ENCODE measurements at regions not wholly inside any gene's neighbourhood (a gene's known extent, or its start where the extent isn't known, plus 50 kb on each side); places are given as distances from the start of the nearest gene placed in this dataset.
A peak's percentile ranks its signal among the peaks of the same experiment; 100 is the strongest.

DNA sequence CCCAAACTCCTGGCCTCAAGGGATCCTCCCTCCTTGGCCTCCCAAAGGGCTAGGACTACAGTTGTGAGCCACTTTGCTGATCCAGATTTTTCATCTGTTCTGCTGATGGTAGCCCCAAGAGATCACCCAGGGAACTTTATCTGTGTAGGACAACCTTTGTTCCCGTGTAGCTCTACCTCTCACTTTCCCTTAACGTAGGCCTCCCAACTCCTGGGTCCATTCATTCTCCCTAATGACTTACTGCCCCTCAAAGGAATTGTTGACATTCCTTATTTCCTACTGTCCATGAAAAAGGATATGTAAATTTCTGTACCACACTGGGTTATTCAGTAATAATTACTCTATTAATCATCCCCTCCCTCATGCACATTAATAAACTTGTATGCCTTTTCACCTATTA, 51.0 kb upstream of the PHF24 start:
- TF ChIP-seq, protein P1, sequence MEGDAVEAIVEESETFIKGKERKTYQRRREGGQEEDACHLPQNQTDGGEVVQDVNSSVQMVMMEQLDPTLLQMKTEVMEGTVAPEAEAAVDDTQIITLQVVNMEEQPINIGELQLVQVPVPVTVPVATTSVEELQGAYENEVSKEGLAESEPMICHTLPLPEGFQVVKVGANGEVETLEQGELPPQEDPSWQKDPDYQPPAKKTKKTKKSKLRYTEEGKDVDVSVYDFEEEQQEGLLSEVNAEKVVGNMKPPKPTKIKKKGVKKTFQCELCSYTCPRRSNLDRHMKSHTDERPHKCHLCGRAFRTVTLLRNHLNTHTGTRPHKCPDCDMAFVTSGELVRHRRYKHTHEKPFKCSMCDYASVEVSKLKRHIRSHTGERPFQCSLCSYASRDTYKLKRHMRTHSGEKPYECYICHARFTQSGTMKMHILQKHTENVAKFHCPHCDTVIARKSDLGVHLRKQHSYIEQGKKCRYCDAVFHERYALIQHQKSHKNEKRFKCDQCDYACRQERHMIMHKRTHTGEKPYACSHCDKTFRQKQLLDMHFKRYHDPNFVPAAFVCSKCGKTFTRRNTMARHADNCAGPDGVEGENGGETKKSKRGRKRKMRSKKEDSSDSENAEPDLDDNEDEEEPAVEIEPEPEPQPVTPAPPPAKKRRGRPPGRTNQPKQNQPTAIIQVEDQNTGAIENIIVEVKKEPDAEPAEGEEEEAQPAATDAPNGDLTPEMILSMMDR (IDR thresholded peaks at IDR 0.05; ENCODE audit: low read depth, low read length): no peak
- no peak for DNase-seq (ENCODE audit: low read depth, low spot score)
- in situ Hi-C loops (cut with HindIII; ENCODE audit: low sequenced_read_pairs): no loop called here
- no peak overlapping the region for H3K4me3 ChIP-seq (ENCODE audit: low read depth, low read length)

DNA sequence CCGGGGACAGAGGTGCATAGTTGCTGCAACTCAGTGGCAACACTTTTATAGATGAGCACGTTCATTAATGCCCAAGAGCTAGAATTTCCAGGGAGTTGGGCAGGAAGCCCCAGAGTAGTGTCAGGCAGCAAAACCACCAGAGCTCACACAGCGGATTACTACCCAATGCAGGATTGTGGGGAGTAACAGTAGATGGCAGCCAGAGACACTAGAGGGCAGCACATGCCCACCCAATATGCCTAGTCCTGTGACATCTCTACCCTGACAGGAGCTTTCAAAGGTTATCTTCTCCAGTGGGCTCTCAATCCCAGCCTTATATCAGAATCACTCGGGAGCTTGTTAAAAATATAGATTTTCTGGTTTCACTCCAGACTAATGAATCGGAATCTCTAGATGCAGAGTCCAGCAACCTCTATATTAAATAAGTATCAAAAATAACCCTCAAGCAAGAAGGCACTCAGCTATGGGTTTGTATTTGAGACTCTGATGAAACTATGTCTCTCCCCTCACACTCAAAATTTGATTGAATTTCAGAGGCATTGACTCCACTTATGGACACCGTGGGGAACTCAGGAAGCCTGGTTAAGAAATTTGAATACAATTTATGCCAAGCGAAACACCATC, 58.4 kb upstream of the PHF24 start:
- TF ChIP-seq, protein P1 (IDR thresholded peaks at IDR 0.05; ENCODE audit: low read depth, low read length): peak; percentile 82
- H3K4me3 ChIP-seq (ENCODE audit: low read depth, low read length): no peak overlapping the region
- peak; percentile 60 for DNase-seq (ENCODE audit: low read depth, low spot score)
- in situ Hi-C loops (cut with HindIII; ENCODE audit: low sequenced_read_pairs): no loop called here

DNA sequence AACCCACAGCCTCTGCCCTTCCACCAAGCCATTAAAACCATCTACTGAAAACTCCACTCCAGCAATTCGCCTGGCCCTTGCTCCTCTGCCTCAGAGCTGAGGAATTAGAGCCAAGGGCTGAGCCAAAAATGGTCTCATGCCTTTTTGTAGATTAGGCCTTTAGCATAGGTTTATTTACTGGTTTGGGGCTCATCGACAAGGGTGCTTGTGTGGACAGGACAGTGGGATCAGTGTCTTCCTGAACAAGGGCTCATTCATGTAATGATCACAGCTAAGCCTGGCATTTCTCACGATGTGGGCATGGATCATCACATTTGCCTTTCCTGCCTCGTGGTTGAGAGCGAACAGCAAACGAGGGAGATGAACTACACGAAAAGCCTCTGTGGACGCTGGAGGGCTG, 59.2 kb upstream of the PHF24 start:
- TF ChIP-seq, protein P1 (IDR thresholded peaks at IDR 0.05; ENCODE audit: low read depth, low read length): no peak
- in situ Hi-C loops (cut with HindIII; ENCODE audit: low sequenced_read_pairs): no loop called here
- no peak overlapping the region for H3K4me3 ChIP-seq (ENCODE audit: low read depth, low read length)
- DNase-seq (ENCODE audit: low read depth, low spot score): no peak

DNA sequence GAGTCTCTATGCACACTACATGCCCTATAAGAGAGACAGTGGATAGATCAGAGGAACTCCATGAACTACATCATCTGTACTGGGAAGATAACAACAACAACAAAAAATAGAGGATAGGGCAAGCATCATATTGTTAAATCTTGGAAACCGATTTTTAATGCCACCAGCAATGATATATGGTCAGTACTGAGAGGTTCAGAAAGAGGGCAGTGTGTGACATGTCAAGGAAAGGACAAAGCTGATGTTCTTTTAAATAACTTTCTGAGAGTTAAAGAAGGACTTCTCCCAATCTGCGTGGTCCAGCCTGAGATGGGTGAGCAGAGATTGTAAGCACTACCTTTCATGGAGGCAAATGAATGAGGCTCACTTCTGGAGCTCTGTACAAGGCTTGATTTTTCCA, 62.0 kb upstream of the PHF24 start:
- in situ Hi-C loops (cut with HindIII; ENCODE audit: low sequenced_read_pairs): no loop called here
- DNase-seq (ENCODE audit: low read depth, low spot score): no peak
- no peak overlapping the region for H3K4me3 ChIP-seq (ENCODE audit: low read depth, low read length)
- TF ChIP-seq, protein P1 (IDR thresholded peaks at IDR 0.05; ENCODE audit: low read depth, low read length): no peak

DNA sequence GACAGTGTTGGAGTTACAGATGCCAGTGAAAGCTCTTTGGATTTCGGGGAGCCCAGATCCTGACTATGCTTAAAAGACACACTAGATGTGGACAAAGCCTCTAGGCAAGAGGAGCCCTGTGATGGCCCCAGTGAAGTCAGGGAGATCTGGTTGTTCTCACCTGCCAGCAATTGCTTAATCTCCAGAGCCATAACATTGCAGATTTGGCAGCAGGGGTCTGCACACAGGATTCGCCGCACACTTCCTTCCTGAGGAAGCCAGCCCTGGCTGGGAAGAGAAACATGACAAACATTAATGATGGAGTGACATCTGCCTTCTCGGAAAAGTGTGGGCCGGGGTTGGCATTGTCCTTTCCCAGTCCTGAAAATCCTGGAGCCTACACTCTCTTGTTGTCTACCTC, 65.2 kb upstream of the PHF24 start:
- in situ Hi-C loops (cut with HindIII; ENCODE audit: low sequenced_read_pairs): no loop called here
- no peak for DNase-seq (ENCODE audit: low read depth, low spot score)
- no peak overlapping the region for H3K4me3 ChIP-seq (ENCODE audit: low read depth, low read length)
- TF ChIP-seq, protein P1 (IDR thresholded peaks at IDR 0.05; ENCODE audit: low read depth, low read length): no peak

DNA sequence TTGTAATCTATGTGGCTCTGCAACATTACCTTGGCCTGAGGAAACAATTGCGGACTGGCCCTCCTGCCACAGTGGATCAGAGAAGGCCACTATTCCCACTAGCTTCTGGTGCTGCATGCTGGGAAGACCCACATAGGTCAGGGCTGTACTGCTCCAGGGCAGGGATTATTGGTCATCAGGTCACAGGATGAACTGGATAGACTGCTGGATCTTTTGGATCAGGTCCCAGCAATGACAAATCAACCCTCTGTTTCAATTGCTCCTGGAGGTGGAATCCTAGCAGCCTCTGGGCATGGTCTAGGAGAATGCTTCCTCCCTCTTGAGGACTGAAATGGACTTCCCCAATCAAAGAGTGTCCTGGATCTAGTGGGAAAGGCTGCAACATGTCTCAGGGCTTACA, 66.7 kb upstream of the PHF24 start:
- H3K4me3 ChIP-seq (ENCODE audit: low read depth, low read length): no peak overlapping the region
- TF ChIP-seq, protein P1 (IDR thresholded peaks at IDR 0.05; ENCODE audit: low read depth, low read length): no peak
- DNase-seq (ENCODE audit: low read depth, low spot score): no peak
- in situ Hi-C loops (cut with HindIII; ENCODE audit: low sequenced_read_pairs): no loop called here

DNA sequence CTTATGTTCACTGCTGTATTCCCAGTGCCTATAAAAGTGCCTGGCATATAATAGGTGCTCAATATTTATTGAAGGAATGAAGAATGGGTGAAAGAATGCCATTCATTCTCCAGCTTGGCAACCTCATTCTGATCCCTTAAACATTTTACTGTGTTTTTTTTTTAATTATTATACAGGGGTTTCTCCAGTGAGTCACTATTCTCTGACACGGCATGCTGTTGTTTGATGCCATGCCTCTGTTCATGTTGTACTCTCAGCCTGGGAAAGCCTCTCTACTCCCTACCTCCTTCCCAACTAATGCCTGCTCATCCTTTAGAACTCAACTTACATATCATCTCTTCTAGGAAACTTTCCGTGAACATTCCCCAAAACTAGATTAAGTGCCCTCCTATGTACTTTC, 70.2 kb upstream of the PHF24 start:
- DNase-seq (ENCODE audit: low read depth, low spot score): no peak
- in situ Hi-C loops (cut with HindIII; ENCODE audit: low sequenced_read_pairs): no loop called here
- no peak overlapping the region for H3K4me3 ChIP-seq (ENCODE audit: low read depth, low read length)
- TF ChIP-seq, protein P1 (IDR thresholded peaks at IDR 0.05; ENCODE audit: low read depth, low read length): no peak
